HG03103 (cell line): ENCODE measurements at regions not wholly inside any gene's neighbourhood (a gene's known extent, or its start where the extent isn't known, plus 50 kb on each side); places are given as distances from the start of the nearest gene placed in this dataset.

Experiments
- ATAC-seq: cut with Tn5 transposase; IDR thresholded peaks from one replicate; pipeline ENCODE4 v1.9.1; 2021; ENCODE audit warnings: low read depth; ENCODE audit not compliant: unreplicated experiment

- ATAC-seq, result no peak
These were observed 276.3 kb downstream of the EIPR1 start for GRCh38 chr2:3101016-3101942.

- no peak for ATAC-seq
These were observed 277.2 kb downstream of the EIPR1 start for GRCh38 chr2:3100386-3100785.

GRCh38 chr2:3099860-3100234 is 277.8 kb downstream of the EIPR1 start:
- no peak for ATAC-seq

- ATAC-seq, result no peak
These were observed 278.3 kb downstream of the EIPR1 start for GRCh38 chr2:3099145-3099859.

GRCh38 chr2:3098231-3098630 is 279.4 kb downstream of the EIPR1 start:
- ATAC-seq, result no peak

GRCh38 chr2:3097804-3098203 is 279.8 kb downstream of the EIPR1 start:
- ATAC-seq, result no peak

GRCh38 chr2:3094999-3095958 is 282.3 kb downstream of the EIPR1 start:
- ATAC-seq, result no peak

GRCh38 chr2:3094318-3094717 is 283.3 kb downstream of the EIPR1 start:
- ATAC-seq, result no peak

GRCh38 chr2:3091696-3092095 is 285.9 kb downstream of the EIPR1 start:
- ATAC-seq, result no peak

- no peak for ATAC-seq
These were observed 294.9 kb downstream of the EIPR1 start for GRCh38 chr2:3082705-3083104.

GRCh38 chr2:3079959-3080948 is 297.4 kb downstream of the EIPR1 start:
- no peak for ATAC-seq

- ATAC-seq, result no peak
These were observed 298.2 kb downstream of the EIPR1 start for GRCh38 chr2:3079466-3079865.

- no peak for ATAC-seq
These were observed 298.9 kb downstream of the EIPR1 start for GRCh38 chr2:3078684-3079083.

GRCh38 chr2:3076848-3077642 is 300.6 kb downstream of the EIPR1 start:
- no peak for ATAC-seq

- ATAC-seq, result no peak
These were observed 301.7 kb downstream of the EIPR1 start for GRCh38 chr2:3075991-3076340.

GRCh38 chr2:3075316-3075990 is 302.2 kb downstream of the EIPR1 start:
- no peak for ATAC-seq

GRCh38 chr2:3073704-3074103 is 303.9 kb downstream of the EIPR1 start:
- ATAC-seq, result no peak

GRCh38 chr2:3073041-3073595 is 304.5 kb downstream of the EIPR1 start:
- ATAC-seq, result no peak
